HG03342 (cell line): ENCODE measurements at regions not wholly inside any gene's neighbourhood (a gene's known extent, or its start where the extent isn't known, plus 50 kb on each side); places are given as distances from the start of the nearest gene placed in this dataset.
A peak's percentile ranks its signal among the peaks of the same experiment; 100 is the strongest.

Experiments used
- ATAC-seq: cut with Tn5 transposase; IDR thresholded peaks from one replicate; pipeline ENCODE4 v1.9.1; 2021; ENCODE audit warnings: mild to moderate bottlenecking, moderate library complexity; ENCODE audit not compliant: unreplicated experiment

GRCh38 chr21:28758042-28758882 is 234.4 kb downstream of the LTN1 start:
- ATAC-seq, result no peak

GRCh38 chr21:28754862-28755261 is 237.8 kb downstream of the LTN1 start:
- no peak for ATAC-seq

- no peak for ATAC-seq
Observed at GRCh38 chr21:28754127-28754611, 238.5 kb downstream of the LTN1 start.

DNA sequence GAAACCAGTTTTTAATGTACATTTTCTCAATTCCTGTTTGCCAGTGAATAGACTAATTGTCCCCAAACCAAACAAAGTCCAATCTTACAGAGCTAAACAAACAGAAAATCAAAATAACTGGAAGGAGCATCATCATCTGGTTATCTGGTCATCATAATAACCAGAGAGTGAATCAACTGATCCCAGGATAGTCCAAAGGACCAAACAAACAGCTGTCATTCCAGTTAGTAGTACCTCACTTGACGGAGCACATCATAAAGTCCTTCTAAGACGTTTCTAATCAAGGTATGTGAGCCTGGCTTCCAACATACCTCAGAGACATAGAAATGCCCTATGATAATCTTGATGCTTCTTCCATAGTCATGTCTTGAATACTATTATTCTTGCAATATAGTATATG is 240.5 kb downstream of the LTN1 start:
- no peak for ATAC-seq

GRCh38 chr21:28751176-28751575 is 241.5 kb downstream of the LTN1 start:
- no peak for ATAC-seq

- ATAC-seq, result no peak
Observed at GRCh38 chr21:28750565-28750964, 242.1 kb downstream of the LTN1 start.

GRCh38 chr21:28749536-28749935 is 243.1 kb downstream of the LTN1 start:
- ATAC-seq, result no peak

DNA sequence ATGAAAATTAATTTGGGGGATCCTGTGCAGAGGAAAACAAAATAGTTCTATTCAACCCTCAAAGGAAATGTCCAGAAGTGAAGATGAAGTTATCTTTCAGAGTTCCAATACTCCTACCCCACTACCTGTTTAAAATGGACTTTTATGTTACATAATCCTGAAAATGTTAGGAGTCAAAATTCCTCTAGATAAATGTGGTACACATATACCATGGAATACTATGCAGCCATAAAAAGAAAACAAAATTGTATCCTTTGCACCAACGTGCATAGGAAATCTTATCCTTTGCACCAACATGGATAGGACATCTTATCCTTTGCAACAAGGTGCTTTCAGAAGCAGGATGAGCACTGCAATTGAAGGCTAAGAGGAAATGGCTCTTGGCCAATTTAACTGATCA is 245.2 kb downstream of the LTN1 start:
- no peak for ATAC-seq

GRCh38 chr21:28746166-28746565 is 246.5 kb downstream of the LTN1 start:
- ATAC-seq, result no peak

DNA sequence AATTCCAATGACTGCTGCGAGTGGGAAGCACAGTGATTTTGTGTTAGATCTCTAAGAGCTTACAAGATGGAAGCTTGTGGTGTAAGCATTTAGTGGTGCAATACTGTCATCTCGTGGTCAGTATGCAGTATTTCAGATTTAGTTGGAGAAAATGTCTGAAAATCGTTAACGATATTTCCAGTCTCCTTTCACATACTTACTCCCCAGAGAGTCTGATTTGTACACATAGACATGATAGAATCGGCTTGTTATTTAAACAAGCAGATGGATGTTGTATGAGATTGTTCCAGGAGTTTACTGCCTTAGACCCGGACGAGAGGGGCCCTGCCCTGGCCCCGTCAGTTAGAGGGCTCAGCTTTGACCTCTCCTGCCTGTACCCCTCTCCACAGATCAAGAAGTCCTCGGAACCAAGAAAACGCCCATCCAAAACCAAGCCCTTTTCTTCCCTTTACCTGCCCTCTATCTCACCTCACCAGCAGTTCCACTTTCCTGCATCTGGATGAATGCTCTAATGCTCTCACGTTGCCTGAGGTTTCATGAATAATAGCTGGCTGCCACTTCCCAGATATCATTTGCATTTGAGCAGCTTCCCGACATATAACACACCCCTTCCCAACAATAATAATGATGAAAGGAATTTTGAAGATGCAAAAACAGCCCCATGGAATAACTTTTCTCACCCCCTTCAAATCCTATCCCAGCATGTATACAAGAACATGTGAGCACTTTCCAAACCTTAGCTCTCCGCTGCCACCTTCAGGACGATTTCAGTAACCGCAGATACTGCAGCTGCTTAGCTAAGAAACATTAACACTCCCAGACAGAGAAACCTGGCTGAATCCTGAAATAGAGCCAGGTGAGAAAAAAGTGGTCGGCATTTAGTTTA is 247.3 kb downstream of the LTN1 start:
- peak; percentile 77 for ATAC-seq

DNA sequence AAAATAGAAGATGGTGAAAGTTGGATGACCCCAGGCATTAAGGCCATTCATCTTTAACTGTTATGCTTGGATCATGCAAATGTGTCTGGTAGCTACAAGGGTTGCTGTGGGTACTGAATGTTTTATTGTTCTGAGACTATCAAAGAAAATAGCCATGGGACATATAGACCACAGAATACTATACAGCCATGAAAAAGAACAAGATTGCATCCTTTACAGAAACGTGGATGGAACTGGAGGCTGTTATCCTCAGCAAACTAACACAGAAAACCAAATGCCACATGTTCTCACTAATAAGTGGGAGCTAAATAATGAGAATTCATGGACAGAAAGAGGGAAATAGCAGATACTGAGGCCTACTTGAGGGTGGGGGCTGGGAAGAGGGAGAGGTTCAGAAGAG is 249.0 kb downstream of the LTN1 start:
- ATAC-seq, result no peak

- ATAC-seq, result no peak
Observed at GRCh38 chr21:28742527-28742926, 250.2 kb downstream of the LTN1 start.

GRCh38 chr21:28740125-28740524 is 252.6 kb downstream of the LTN1 start:
- no peak for ATAC-seq

DNA sequence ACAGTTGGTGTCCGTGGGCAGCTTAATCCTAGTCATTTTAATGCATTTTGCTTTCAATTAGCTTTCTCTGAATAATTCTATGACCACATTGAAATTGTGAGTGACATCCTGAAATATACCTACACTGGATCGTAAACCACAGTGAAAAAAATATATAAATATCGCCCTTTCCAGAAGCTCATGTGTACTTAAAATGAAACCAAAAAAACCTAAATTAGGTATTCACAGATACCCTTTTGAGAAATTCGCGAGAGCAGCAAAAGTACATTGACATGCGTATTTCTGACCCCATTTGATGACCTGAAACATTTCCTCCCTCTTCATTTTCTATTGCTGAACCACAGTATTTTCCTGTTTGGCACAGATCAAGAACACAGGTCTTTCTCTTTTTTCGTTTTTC is 253.8 kb downstream of the LTN1 start:
- no peak for ATAC-seq

GRCh38 chr21:28738420-28738704 is 254.3 kb downstream of the LTN1 start:
- no peak for ATAC-seq

DNA sequence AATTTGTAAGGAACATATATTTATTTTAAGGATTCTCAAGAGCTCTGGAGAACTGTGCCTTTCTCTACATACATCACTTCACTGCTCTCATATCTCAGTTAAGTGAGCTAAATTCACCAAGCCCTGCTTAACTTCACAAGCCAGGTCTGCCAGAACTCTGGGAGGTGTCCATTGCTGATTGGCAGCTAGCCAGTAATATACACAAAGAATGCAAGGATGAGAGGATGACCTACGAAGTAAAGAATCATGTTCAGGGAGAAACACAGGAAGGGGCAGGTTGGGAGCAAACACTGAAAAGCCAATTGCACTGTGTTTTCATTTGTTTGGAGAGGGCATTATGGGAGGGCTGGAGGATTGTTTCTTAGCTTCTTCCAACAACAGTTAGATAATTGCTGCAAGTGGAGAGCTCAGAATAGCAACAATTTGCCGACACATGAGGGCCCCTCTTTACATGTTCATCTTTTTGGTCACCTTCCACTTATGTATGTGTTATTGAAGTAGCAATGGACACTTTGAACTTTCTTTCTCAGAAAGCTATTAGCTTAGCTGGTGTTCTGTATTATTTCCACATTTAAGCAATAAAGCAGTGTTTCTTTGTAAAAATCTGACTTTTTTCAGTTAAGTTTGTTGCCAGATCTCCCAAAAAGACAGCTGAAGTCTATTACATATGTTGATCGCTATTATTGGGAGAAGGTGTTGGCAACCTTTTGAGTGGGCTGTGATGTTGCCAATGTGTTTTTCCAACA is 254.8 kb downstream of the LTN1 start:
- ATAC-seq, result no peak

DNA sequence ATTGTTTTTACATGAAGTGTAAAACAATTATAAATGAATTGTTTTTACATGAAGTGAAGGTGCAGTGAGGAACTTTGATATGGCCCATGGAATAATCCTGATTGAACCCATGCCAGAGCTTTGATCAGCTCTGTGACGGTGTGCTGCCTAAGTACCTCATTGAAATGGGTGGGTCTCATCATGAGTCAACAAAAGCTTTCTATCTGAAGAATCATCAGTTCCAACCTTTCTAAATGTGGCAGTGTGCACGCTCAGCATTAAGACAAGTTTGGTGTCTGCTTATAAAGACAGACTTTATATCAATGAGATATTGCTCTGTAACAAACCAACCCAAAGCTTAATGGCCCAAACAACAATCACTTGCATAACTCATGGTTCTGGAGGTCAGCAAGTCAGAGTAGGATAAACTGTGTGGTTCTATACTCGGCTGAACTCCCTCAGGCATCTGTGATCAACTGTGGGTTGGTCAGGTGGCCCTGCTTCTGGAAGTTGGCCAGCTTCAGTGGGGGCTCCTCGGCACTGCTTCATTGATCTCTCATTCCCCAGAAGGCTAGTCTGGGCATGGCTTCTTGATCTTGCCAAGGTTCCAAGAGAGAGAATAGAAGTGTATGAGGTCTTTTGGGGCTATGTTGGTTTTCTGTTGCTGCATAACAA is 258.0 kb downstream of the LTN1 start:
- no peak for ATAC-seq

GRCh38 chr21:28731700-28732321 is 260.9 kb downstream of the LTN1 start:
- no peak for ATAC-seq

- ATAC-seq, result no peak
Observed at GRCh38 chr21:28729887-28730286, 262.8 kb downstream of the LTN1 start.

GRCh38 chr21:28727809-28728208 is 264.9 kb downstream of the LTN1 start:
- no peak for ATAC-seq
